H9 (cell line): ENCODE measurements at regions not wholly inside any gene's neighbourhood (a gene's known extent, or its start where the extent isn't known, plus 50 kb on each side); places are given as distances from the start of the nearest gene placed in this dataset.
"Not testable (repeated sequence)": the region's sequence is repeated elsewhere in the genome, so short reads cannot be mapped to it uniquely, and the experiment has no call there.

Source experiments
- DNase-seq: peaks from one replicate; pipeline ENCODE4 v3.0.0-alpha.2; 2017
- H2AFZ ChIP-seq: one replicate; pipeline ENCODE4 v1.6.1; 2013; ENCODE audit warnings: mild to moderate bottlenecking, low read length, control low read depth, moderate library complexity
- H2AK5ac ChIP-seq: 2 replicates; pipeline ENCODE4 v1.6.1; 2013; ENCODE audit warnings: low read length, control low read depth, mixed read lengths; ENCODE audit not compliant: insufficient read length
- H2BK120ac ChIP-seq: one replicate; pipeline ENCODE4 v1.6.1; 2013; ENCODE audit warnings: low read depth, mild to moderate bottlenecking, low read length, control low read depth, inconsistent platforms; ENCODE audit not compliant: poor library complexity, severe bottlenecking
- H2BK12ac ChIP-seq: 2 replicates; pipeline ENCODE4 v1.6.1; 2013; ENCODE audit warnings: low read length, control low read depth, mixed read lengths, low read depth; ENCODE audit not compliant: insufficient read length
- H2BK15ac ChIP-seq: 2 replicates; pipeline ENCODE4 v1.6.1; 2013; ENCODE audit warnings: low read depth, low read length, control low read depth
- H2BK20ac ChIP-seq: one replicate; pipeline ENCODE4 v1.6.1; 2013; ENCODE audit warnings: low read depth, mild to moderate bottlenecking, low read length, control low read depth, inconsistent platforms; ENCODE audit not compliant: poor library complexity, severe bottlenecking
- H2BK5ac ChIP-seq: 2 replicates; pipeline ENCODE4 v1.6.1; 2013; ENCODE audit warnings: low read length, control low read depth, mixed read lengths; ENCODE audit not compliant: insufficient read length
- H3K14ac ChIP-seq: 2 replicates; pipeline ENCODE4 v1.6.1; 2013; ENCODE audit warnings: low read length, control low read depth; ENCODE audit not compliant: insufficient read depth
- H3K18ac ChIP-seq: 2 replicates; pipeline ENCODE4 v1.6.1; 2013; ENCODE audit warnings: low read depth, mild to moderate bottlenecking, mixed read lengths, low read length, control low read depth; ENCODE audit not compliant: insufficient read length
- H3K23ac ChIP-seq: 2 replicates; pipeline ENCODE4 v1.6.1; 2013; ENCODE audit warnings: low read length, control low read depth, mixed read lengths, low read depth; ENCODE audit not compliant: insufficient read length
- H3K23me2 ChIP-seq: 2 replicates; pipeline ENCODE4 v1.6.1; 2013; ENCODE audit warnings: low read depth, mild to moderate bottlenecking, mixed read lengths, low read length, control low read depth; ENCODE audit not compliant: insufficient read length, poor library complexity, severe bottlenecking
- H3K27ac ChIP-seq: 2 replicates; pipeline ENCODE4 v1.5.1; 2013; ENCODE audit warnings: low read length, control low read depth, mixed read lengths, low read depth; ENCODE audit not compliant: insufficient read length
- H3K27me3 ChIP-seq: 2 replicates; pipeline ENCODE4 v1.6.1; 2013; ENCODE audit warnings: low read length, control low read depth, inconsistent platforms; ENCODE audit not compliant: insufficient read depth
- H3K4ac ChIP-seq: 2 replicates; pipeline ENCODE4 v1.6.1; 2013; ENCODE audit warnings: low read depth, mild to moderate bottlenecking, control low read depth, inconsistent platforms, low read length, moderate library complexity
- H3K4me1 ChIP-seq: 2 replicates; pipeline ENCODE4 v1.6.1; 2013; ENCODE audit warnings: low read length, control low read depth, inconsistent platforms; ENCODE audit not compliant: insufficient read depth
- H3K4me2 ChIP-seq: 2 replicates; pipeline ENCODE4 v1.6.1; 2013; ENCODE audit warnings: low read length, control low read depth, mixed read lengths; ENCODE audit not compliant: insufficient read length, insufficient read depth
- H3K56ac ChIP-seq: 2 replicates; pipeline ENCODE4 v1.6.1; 2013; ENCODE audit warnings: low read depth, mild to moderate bottlenecking, mixed read lengths, low read length, control low read depth; ENCODE audit not compliant: insufficient read length
- H3K79me1 ChIP-seq: 2 replicates; pipeline ENCODE4 v1.6.1; 2013; ENCODE audit warnings: low read depth, mild to moderate bottlenecking, moderate library complexity, low read length, control low read depth, inconsistent platforms; ENCODE audit not compliant: insufficient read depth, poor library complexity, severe bottlenecking
- H3K79me2 ChIP-seq: 2 replicates; pipeline ENCODE4 v1.6.1; 2013; ENCODE audit warnings: low read length, control low read depth, inconsistent platforms; ENCODE audit not compliant: insufficient read depth
- H3K9ac ChIP-seq: 2 replicates; pipeline ENCODE4 v1.6.1; 2013; ENCODE audit warnings: low read length, control low read depth, mixed read lengths; ENCODE audit not compliant: insufficient read length; ENCODE audit errors: extremely low read depth
- H3K9me3 ChIP-seq: one replicate; pipeline ENCODE4 v1.6.1; 2013; ENCODE audit warnings: low read depth, low read length, inconsistent platforms; ENCODE audit not compliant: control insufficient read depth
- H3T11ph ChIP-seq: one replicate; pipeline ENCODE4 v1.6.1; 2013; ENCODE audit warnings: mild to moderate bottlenecking, low read length, control low read depth, inconsistent platforms
- H4K20me1 ChIP-seq: one replicate; pipeline ENCODE4 v1.6.1; 2013; ENCODE audit not compliant: control insufficient read depth, insufficient read length, insufficient read depth
- H4K5ac ChIP-seq: 2 replicates; pipeline ENCODE4 v1.6.1; 2013; ENCODE audit warnings: low read depth, mild to moderate bottlenecking, mixed read lengths, low read length, control low read depth; ENCODE audit not compliant: insufficient read length
- H4K8ac ChIP-seq: replicated peaks from 2 replicates; pipeline ENCODE4 v1.6.1; 2013; ENCODE audit warnings: low read length, control low read depth, mixed read lengths, low read depth; ENCODE audit not compliant: insufficient read length
- H4K91ac ChIP-seq: 2 replicates; pipeline ENCODE4 v1.6.1; 2013; ENCODE audit warnings: low read depth, mild to moderate bottlenecking, moderate library complexity, mixed read lengths, low read length, control low read depth; ENCODE audit not compliant: insufficient read length
- H3K27ac Mint-ChIP-seq, 3 experiments: 2 replicates in 2 of 3; 3 replicates in 1 of 3; pipeline ENCODE4 v1.8.0; 2020 to 2021; ENCODE audit warnings: mixed read lengths in 3 of 3, mild to moderate bottlenecking in 1 of 3, moderate library complexity in 1 of 3
- H3K27me3 Mint-ChIP-seq: 2 replicates; pipeline ENCODE4 v1.8.0; 2021; ENCODE audit warnings: low read depth, mild to moderate bottlenecking, moderate library complexity, mixed read lengths
- H3K36me3 Mint-ChIP-seq, 3 experiments: 2 replicates in 2 of 3; 3 replicates in 1 of 3; pipeline ENCODE4 v1.8.0; 2020 to 2021; ENCODE audit warnings: low read depth in 3 of 3, mixed read lengths in 3 of 3; ENCODE audit not compliant: insufficient read depth in 1 of 3
- H3K4me1 Mint-ChIP-seq, 2 experiments: 2 replicates each; pipeline ENCODE4 v1.8.0; 2020; ENCODE audit warnings: mixed read lengths in 2 of 2
- H3K4me3 Mint-ChIP-seq, 2 experiments: 2 replicates in 1 of 2; 3 replicates in 1 of 2; pipeline ENCODE4 v1.8.0; 2020 to 2021; ENCODE audit warnings: mild to moderate bottlenecking in 2 of 2, mixed read lengths in 2 of 2, moderate library complexity in 1 of 2
- H3K9me3 Mint-ChIP-seq, 2 experiments: 2 replicates in 1 of 2; 3 replicates in 1 of 2; pipeline ENCODE4 v1.8.0; 2020; ENCODE audit warnings: mild to moderate bottlenecking in 2 of 2, mixed read lengths in 2 of 2, moderate library complexity in 1 of 2
- CTCF ChIP-seq: fragments of 200-600 bp; sonication (generic); conservative IDR thresholded peaks from 3 replicates; pipeline ENCODE4 v1.8.0; 2021; ENCODE audit warnings: antibody characterized with exemption, mild to moderate bottlenecking
- WGBS: extraction: QIAGEN DNeasy Blood & Tissue Kit; methylation state at CpG from one replicate; pipeline ENCODE4 v1.1.7; 2013; ENCODE audit warnings: missing lambda C conversion rate, low lambda C conversion rate, mixed read lengths; ENCODE audit not compliant: insufficient read length; ENCODE audit errors: extremely low coverage; 5-methylcytosine and 5-hydroxymethylcytosine counted together

- no peak overlapping the region for H3K27ac Mint-ChIP-seq
- H4K5ac ChIP-seq, result no peak overlapping the region
These were observed 673.2 kb upstream of the SOX9 start for GRCh38 chr17:71447644-71448043.

GRCh38 chr17:71450657-71451056 lies 670.2 kb upstream of the SOX9 start:
- H3K79me1 ChIP-seq, H3K4me2 ChIP-seq, H3K23ac ChIP-seq, H3K9ac ChIP-seq, H3K27me3 Mint-ChIP-seq, H3K27me3 ChIP-seq, H3K18ac ChIP-seq, H3K4ac ChIP-seq, H2AK5ac ChIP-seq, H4K8ac ChIP-seq, H2AFZ ChIP-seq, H2BK120ac ChIP-seq, H4K91ac ChIP-seq, H3K14ac ChIP-seq, H4K5ac ChIP-seq, H3K9me3 Mint-ChIP-seq, H4K20me1 ChIP-seq, H3K4me1 ChIP-seq, H3T11ph ChIP-seq, H3K4me3 Mint-ChIP-seq, H3K23me2 ChIP-seq, H3K79me2 ChIP-seq, H3K4me1 Mint-ChIP-seq, H3K56ac ChIP-seq, H2BK12ac ChIP-seq, DNase-seq, H2BK20ac ChIP-seq, H3K36me3 Mint-ChIP-seq, H2BK15ac ChIP-seq, H3K27ac ChIP-seq, H3K9me3 ChIP-seq, H3K27ac Mint-ChIP-seq, H2BK5ac ChIP-seq: not testable (repeated sequence)
- WGBS, result no CpG with 5 or more reads among the region's 2 CpGs

More at GRCh38 chr17:71447644-71448043, 673.2 kb upstream of the SOX9 start:
- Histone ChIP-seq H3K56ac (no peak overlapping the region), H2AFZ (no peak overlapping the region), H3K27ac (no peak overlapping the region), H3K79me1 (no peaks in the 10 kb centered on the region), H3K27me3 (no peaks in the 10 kb centered on the region), H4K20me1 (no peaks in the 10 kb centered on the region), H3K79me2 (no peaks in the 10 kb centered on the region), H3K9me3 (no peaks in the 10 kb centered on the region), H3K4me2 (no peak overlapping the region), H2BK120ac (no peak overlapping the region), H4K8ac (no peak overlapping the region), H3K9ac (no peak overlapping the region), H2BK12ac (no peak overlapping the region), H3K23ac (no peak overlapping the region), H2BK20ac (no peak overlapping the region), H3T11ph (no peak overlapping the region), H3K4ac (no peak overlapping the region), H2BK15ac (no peak overlapping the region), H2BK5ac (no peak overlapping the region), H2AK5ac (no peak overlapping the region), H3K18ac (no peak overlapping the region), H3K14ac (no peak overlapping the region), H3K23me2 (no peaks in the 10 kb centered on the region), H4K91ac (no peak overlapping the region), H3K4me1 (no peaks in the 10 kb centered on the region; the same call in 1 of the 2 replicates)
- WGBS, result no CpG with 5 or more reads among the region's 3 CpGs
- Mint-ChIP-seq H3K36me3 (no peaks in the 10 kb centered on the region), H3K27me3 (no peaks in the 10 kb centered on the region), H3K9me3 (no peaks in the 10 kb centered on the region; a peak in 1 of 5 replicates), H3K4me3 (no peak overlapping the region), H3K4me1 (no peaks in the 10 kb centered on the region)
- no peak for TF ChIP-seq CTCF
- DNase-seq, result no peak
